Cardiac fibroblast (primary cell): ENCODE measurements at regions not wholly inside any gene's neighbourhood (a gene's known extent, or its start where the extent isn't known, plus 50 kb on each side); places are given as distances from the start of the nearest gene placed in this dataset.

Experiments used
- DNase-seq, 2 donors: peaks; one replicate each; pipeline versions ENCODE4 v3.0.0 to v3.0.0-alpha.2; 2010; ENCODE audit warnings: low read depth in 2 of 2
- H3K4me3 ChIP-seq, 2 donors: replicated peaks in 1 of 2; 1 replicate in 1 of 2; 2 replicates in 1 of 2; pipeline ENCODE4 v1.5.1; 2011; ENCODE audit warnings: low read depth in 2 of 2, low read length in 2 of 2, mild to moderate bottlenecking in 2 of 2, moderate library complexity in 1 of 2
- CTCF ChIP-seq: IDR thresholded peaks from one replicate; pipeline ENCODE4 v1.5.1; 2011; ENCODE audit warnings: low read depth, mild to moderate bottlenecking, low read length, inconsistent platforms

GRCh38 chr14:38409071-38409705 lies 153.3 kb upstream of the CLEC14A start:
- H3K4me3 ChIP-seq: no peak overlapping the region
- peak; percentile 31 to 52 for DNase-seq
- TF ChIP-seq CTCF: no peak

GRCh38 chr14:38405851-38406635 lies 150.2 kb upstream of the CLEC14A start:
- peak; percentile 14 for TF ChIP-seq CTCF
- H3K4me3 ChIP-seq: no peak overlapping the region
- peak; percentile 48 to 68 for DNase-seq

GRCh38 chr14:38404616-38405015 lies 148.7 kb upstream of the CLEC14A start:
- TF ChIP-seq CTCF: no peak
- no peak overlapping the region for H3K4me3 ChIP-seq
- peak; percentile 39 to 55 for DNase-seq

- DNase-seq: peak; percentile 71 to 90
- no peak overlapping the region for H3K4me3 ChIP-seq
- TF ChIP-seq CTCF: no peak
Observed at GRCh38 chr14:38404100-38404541, 148.2 kb upstream of the CLEC14A start.

GRCh38 chr14:38400751-38401150 lies 144.9 kb upstream of the CLEC14A start:
- no peak for DNase-seq
- H3K4me3 ChIP-seq: no peak overlapping the region
- no peak for TF ChIP-seq CTCF

- H3K4me3 ChIP-seq: no peak overlapping the region
- no peak for TF ChIP-seq CTCF
- no peak for DNase-seq
Observed at GRCh38 chr14:38399652-38400051, 143.8 kb upstream of the CLEC14A start.
